Fibroblast of skin of back (primary cell): ENCODE measurements at regions not wholly inside any gene's neighbourhood (a gene's known extent, or its start where the extent isn't known, plus 50 kb on each side); places are given as distances from the start of the nearest gene placed in this dataset.
"Not testable (repeated sequence)": the region's sequence is repeated elsewhere in the genome, so short reads cannot be mapped to it uniquely, and the experiment has no call there.

Source experiments
- DNase-seq: peaks from one replicate; pipeline ENCODE4 v3.0.0-alpha.2; 2013

DNA sequence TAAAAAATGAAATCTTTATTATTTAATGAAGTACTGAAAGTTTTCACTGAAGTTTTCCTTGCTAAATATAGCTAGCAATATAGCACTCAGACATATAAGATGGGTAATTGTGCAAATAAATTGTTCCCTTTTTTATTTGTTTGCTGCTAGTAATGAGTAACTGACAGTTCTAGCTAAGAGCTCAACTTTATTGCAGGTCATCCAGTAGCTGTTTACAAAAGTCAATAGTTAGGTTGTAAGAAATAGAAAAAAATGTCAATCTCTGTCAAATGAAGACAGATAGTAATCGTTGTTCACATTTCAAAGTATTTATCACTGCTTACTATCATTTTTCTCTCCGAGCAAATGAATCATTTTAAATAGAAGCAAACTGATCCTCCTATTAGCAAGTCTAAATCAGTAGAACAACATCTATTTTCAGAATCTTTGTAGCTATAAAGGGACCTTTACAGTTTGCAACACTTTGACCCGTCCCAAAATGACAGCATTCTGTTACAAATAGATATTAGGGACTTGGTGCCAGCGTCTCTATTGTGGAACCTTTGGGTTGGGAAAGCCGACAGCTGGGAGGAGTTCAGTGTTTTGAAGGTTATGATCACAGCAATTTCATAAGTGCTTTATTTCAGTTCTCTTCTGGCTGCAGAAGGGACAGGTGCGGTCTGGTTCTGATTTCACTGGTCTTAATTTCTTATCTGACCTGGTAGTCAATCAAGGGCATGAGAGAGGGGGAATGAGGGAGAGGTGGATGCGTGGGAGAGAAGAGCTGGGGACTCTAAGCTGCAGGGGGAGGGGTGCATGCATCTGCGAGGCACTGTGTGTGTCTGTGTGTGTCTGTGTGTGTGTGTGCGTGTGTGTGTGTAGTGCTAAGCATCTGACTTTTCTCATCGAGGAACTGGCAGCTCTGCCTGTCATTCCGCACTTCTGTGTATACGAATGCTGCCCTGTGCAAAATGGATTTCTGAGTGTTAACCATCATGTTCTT, 227.9 kb upstream of the PITX2 start:
- no peak for DNase-seq

DNA sequence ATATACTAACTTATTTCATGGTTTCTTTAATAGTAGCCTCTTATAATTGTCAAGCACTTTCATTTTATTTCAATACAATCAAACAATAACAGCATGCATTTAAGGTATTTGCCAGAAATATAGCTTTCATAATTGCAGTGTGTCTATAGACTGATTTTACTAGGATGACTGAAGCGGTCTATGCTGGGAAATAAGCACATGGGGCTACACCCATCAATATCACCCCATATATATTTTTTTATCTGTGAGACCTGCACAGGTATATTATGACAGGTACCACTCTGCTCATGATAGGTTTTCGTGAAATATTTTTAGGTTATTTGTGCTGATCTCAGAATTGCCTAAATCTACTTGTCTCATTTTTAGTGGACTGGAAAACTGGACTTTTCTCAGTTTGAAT, 229.1 kb upstream of the PITX2 start:
- no peak for DNase-seq

- DNase-seq: no peak
Measured at GRCh38 chr4:110852793-110853192, 229.9 kb upstream of the PITX2 start.

GRCh38 chr4:110853242-110853641, 230.4 kb upstream of the PITX2 start:
- DNase-seq: no peak

- DNase-seq: peak; percentile 99
Measured at GRCh38 chr4:110854021-110854678, 231.3 kb upstream of the PITX2 start.

GRCh38 chr4:110860125-110860524, 237.2 kb upstream of the PITX2 start:
- DNase-seq: no peak

GRCh38 chr4:110860901-110861300, 238.0 kb upstream of the PITX2 start:
- no peak for DNase-seq

GRCh38 chr4:110865611-110866259, 242.9 kb upstream of the PITX2 start:
- peak; percentile 91 for DNase-seq

GRCh38 chr4:110867251-110867960, 244.5 kb upstream of the PITX2 start:
- no peak for DNase-seq

- DNase-seq: peak; percentile 18
Measured at GRCh38 chr4:110867981-110868720, 245.3 kb upstream of the PITX2 start.

DNA sequence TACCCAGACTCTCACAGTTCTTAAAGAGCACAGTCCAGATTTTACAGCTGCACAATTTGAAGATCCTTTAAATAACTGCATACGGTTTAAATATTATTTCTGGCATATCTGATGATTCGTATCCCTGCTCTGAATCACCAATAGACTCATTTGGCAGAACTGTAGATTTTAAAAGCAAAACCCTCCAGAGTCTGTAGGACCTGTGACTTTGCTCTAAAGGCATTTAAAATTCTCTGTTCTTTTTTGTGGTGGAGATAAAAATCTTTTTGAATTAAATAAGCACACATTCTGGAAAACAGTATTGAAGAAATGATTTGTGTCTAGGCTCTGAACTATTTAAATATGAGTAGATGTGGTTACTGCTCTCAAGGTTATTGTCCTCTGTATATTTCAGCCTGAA, 246.2 kb upstream of the PITX2 start:
- DNase-seq: peak; percentile 95

DNA sequence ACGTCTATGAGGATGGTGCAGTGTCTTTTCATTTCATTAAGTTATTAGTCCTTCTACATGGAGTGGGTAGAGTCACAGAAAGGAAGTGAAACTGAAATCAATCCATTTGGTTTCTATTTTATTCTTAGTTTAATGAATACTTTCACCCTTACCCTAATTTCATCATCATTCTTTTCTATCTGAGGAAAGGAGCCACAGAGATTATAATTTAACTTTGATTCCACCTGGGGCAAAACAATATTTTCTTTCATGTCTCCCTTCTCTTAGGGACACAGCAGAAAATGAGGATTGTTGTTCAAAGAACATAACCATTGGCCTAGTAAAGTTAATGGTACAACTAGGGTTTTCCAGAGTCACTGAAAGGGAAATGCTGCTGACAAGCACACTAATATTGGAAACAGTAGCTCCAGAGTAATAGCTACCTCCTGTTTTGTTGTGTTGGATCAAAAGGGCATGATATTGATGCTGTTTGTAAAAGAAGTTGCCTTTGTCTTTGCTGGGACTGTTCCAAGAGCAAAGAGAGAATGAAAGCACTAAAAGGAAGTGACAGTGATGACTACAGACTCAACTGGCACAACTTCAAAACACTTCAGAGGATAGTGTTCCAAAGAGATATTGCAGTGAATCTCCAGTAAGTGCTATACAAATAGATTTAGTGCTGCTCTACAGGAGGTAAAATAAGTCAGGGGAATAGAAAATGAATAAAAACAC, 247.1 kb upstream of the PITX2 start:
- DNase-seq: peak; percentile 60

DNA sequence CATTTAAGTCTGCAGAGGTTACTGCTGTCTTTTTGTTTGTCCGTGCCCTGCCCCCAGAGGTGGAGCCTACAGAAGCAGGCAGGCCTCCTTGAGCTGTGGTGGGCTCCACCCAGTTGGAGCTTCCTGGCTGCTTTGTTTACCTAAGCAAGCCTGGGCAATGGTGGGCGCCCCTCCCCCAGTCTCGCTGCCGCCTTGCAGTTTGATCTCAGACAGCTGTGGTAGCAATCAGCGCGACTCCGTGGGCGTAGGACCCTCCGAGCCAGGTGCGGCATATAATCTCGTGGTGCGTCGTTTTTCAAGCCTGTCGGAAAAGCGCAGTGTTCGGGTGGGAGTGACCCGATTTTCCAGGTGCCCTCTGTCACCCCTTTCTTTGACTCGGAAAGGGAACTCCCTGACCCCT, 253.3 kb upstream of the PITX2 start:
- not testable (repeated sequence) for DNase-seq

GRCh38 chr4:110876866-110877265, 254.0 kb upstream of the PITX2 start:
- DNase-seq: no peak

DNA sequence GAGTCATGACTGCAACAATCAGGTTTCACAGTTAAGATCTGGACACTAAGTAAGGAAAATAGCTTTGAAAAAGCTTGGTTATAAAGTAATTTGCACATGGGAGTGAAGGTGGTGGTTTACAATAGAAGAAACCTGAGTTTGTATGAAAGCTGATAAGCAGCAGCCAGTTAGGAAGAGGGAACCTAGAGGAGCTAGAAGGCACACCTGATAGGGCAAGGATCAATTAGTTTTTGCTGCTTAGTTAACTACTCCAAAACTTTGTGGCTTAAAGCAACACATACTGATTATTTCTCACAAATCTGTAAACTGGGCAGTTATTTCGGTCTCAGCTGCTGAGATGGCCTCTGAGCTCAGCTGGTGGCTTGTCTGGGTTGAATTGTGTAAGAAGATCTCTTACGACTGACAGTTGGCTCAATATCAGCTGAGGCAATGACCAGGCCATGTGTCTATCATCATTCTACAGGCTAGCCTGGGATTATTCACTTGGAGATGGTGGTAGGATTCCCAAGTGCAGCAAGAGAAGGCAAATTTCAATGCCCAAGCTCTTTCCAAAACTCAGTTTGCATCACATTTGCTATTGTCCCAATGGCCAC, 255.0 kb upstream of the PITX2 start:
- DNase-seq: no peak

DNA sequence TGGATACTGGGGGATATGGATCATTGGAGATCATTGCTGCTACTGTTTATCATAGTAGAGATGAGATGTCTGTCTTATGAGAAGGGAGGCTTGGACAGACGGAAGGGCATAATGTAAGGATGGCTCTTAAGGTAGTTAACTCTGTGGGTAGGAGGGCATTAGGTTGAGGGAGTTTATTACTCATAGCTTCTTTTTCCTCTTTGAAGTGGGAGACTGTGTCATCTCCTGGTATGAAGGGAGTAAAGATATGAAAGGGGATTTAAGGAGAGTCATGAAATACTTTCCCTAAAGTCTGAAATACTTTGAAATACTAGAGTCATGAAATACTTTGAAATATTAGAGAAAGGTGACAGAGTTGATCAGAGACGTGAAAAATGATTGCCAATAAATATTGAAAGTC, 255.5 kb upstream of the PITX2 start:
- no peak for DNase-seq

- DNase-seq: no peak
Measured at GRCh38 chr4:110878956-110879355, 256.1 kb upstream of the PITX2 start.

- no peak for DNase-seq
Measured at GRCh38 chr4:110886270-110886669, 263.4 kb upstream of the PITX2 start.

DNA sequence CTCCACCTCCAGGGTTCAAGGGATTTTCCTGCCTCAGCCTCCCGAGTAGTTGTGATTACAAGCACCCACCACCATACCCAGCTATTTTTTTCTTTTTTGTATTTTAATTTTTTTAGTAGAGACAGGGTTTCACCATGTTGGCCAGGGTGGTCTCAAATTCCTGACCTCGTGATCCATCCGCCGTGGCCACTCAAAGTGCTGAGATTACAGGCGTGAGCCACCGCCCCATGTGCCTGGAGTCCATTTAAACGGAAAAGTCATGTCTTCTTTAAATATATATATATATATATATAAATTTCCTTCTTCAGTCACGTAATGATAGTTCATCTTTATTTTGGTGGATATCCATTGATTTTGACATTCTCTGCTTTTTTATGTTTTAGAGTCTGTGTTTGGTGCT, 264.0 kb upstream of the PITX2 start:
- no peak for DNase-seq

DNA sequence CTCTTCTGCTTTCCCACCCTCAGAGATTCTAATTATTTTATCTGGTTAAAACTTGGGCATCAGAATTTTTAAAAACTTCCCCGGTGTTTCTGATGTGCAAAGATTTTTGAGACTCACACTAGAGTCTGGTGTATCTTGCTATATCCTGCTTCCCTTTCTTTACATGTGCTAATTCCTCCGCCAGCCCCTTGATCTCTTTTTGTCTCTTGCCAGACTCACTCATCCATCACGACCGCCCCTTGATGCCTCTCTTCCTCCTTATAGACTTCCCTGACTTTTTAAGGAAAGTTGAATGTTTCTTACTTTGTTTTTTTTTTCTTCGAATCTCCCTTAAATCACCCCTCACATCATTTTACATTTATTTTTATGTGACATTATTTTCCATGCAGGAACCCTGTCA, 274.9 kb upstream of the PITX2 start:
- DNase-seq: no peak

GRCh38 chr4:110898290-110898689, 275.4 kb upstream of the PITX2 start:
- DNase-seq: no peak
